Esophagus muscularis mucosa (tissue), 3 donors: ENCODE measurements at regions not wholly inside any gene's neighbourhood (a gene's known extent, or its start where the extent isn't known, plus 50 kb on each side); places are given as distances from the start of the nearest gene placed in this dataset.

Experiments used
- POLR2A ChIP-seq: fragments of 450-650 bp; IDR thresholded peaks from one replicate; pipeline ENCODE4 v1.6.1; 2017; ENCODE audit warnings: antibody characterized with exemption, moderate library complexity, mild to moderate bottlenecking, low read depth
- POLR2AphosphoS5 ChIP-seq, 2 donors: sonication (generic); formaldehyde crosslinking; IDR thresholded peaks; one replicate each; pipeline ENCODE4 v1.6.1; 2017; ENCODE audit warnings: antibody characterized with exemption in 2 of 2
- TF ChIP-seq, protein P1 (sequence below), 3 experiments: fragments of 200-600 bp in 2 of 3; fragments of 450-650 bp in 1 of 3; sonication (generic) in 2 of 3; IDR thresholded peaks; one replicate each; pipeline ENCODE4 v1.5.1; 2017 to 2019; ENCODE audit warnings: antibody characterized with exemption in 3 of 3, mild to moderate bottlenecking in 2 of 3, moderate library complexity in 1 of 3

DNA sequence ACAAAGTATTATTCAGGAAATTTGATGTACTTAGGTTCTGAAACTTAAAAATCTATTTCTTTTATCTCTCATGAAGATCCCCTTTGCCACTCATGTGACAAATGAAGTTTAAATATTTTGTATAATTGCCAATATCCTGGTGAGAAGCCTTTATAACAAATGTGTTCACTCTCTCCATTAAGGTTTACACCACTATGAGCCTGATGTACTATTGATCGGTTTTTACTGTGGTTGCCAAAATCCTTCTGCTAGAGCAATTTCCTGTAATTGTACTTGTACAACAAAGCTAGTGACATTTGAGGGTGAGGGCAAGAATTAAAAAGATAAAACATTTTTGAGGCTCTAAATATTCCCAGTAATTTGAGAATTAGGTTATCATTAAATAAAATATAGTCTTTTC, 222.3 kb upstream of the CDH19 start:
- TF ChIP-seq, protein P1, sequence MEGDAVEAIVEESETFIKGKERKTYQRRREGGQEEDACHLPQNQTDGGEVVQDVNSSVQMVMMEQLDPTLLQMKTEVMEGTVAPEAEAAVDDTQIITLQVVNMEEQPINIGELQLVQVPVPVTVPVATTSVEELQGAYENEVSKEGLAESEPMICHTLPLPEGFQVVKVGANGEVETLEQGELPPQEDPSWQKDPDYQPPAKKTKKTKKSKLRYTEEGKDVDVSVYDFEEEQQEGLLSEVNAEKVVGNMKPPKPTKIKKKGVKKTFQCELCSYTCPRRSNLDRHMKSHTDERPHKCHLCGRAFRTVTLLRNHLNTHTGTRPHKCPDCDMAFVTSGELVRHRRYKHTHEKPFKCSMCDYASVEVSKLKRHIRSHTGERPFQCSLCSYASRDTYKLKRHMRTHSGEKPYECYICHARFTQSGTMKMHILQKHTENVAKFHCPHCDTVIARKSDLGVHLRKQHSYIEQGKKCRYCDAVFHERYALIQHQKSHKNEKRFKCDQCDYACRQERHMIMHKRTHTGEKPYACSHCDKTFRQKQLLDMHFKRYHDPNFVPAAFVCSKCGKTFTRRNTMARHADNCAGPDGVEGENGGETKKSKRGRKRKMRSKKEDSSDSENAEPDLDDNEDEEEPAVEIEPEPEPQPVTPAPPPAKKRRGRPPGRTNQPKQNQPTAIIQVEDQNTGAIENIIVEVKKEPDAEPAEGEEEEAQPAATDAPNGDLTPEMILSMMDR (IDR thresholded peaks at IDR 0.05), result no peak
- TF ChIP-seq POLR2A, result no peak
- no peak for TF ChIP-seq POLR2AphosphoS5 (IDR thresholded peaks at IDR 0.05)
